ENCODE measurements at regions not wholly inside any gene's neighbourhood (a gene's known extent, or its start where the extent isn't known, plus 50 kb on each side); places are given as distances from the start of the nearest gene placed in this dataset.

- TF ChIP-seq POLR2AphosphoS5 (IDR thresholded peaks at IDR 0.05; ENCODE audit: low read depth, low read length) (no peak), TAF1 (IDR thresholded peaks at IDR 0.05; ENCODE audit: borderline replicate concordance, insufficient read depth, low read length) (no peak), FOXP2 (optimal IDR thresholded peaks at IDR 0.05; ENCODE audit: borderline replicate concordance, extremely low read depth, extremely low read length, insufficient read depth) (no peak)
Measured at GRCh38 chr1:38235705-38236104, 189.1 kb upstream of the POU3F1 start.

All from PFSK-1 (cell line).